ENCODE measurements at regions not wholly inside any gene's neighbourhood (a gene's known extent, or its start where the extent isn't known, plus 50 kb on each side); places are given as distances from the start of the nearest gene placed in this dataset.

DNA sequence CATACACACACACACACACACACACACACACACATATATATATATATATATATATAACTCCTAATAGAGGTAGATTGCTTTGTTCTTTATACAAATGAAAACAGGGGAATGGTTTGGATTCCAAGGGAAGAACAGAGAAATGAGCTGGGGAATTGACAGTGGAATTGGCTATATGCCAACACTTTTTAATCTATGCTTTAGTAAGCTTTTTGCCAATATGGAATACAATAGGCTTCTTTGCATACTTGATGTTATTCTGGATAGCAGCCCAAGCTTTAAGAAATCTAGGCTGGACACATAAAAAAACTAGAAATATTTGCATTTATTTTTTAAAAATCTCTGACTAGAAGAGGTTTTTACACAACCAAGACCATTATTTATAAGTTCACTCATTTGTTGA is 334.2 kb upstream of the MDFIC2 start:
- TF ChIP-seq EP300 (conservative IDR thresholded peaks at IDR 0.05; ENCODE audit: poor library complexity, severe bottlenecking) = no peak
- TF ChIP-seq, protein P1, sequence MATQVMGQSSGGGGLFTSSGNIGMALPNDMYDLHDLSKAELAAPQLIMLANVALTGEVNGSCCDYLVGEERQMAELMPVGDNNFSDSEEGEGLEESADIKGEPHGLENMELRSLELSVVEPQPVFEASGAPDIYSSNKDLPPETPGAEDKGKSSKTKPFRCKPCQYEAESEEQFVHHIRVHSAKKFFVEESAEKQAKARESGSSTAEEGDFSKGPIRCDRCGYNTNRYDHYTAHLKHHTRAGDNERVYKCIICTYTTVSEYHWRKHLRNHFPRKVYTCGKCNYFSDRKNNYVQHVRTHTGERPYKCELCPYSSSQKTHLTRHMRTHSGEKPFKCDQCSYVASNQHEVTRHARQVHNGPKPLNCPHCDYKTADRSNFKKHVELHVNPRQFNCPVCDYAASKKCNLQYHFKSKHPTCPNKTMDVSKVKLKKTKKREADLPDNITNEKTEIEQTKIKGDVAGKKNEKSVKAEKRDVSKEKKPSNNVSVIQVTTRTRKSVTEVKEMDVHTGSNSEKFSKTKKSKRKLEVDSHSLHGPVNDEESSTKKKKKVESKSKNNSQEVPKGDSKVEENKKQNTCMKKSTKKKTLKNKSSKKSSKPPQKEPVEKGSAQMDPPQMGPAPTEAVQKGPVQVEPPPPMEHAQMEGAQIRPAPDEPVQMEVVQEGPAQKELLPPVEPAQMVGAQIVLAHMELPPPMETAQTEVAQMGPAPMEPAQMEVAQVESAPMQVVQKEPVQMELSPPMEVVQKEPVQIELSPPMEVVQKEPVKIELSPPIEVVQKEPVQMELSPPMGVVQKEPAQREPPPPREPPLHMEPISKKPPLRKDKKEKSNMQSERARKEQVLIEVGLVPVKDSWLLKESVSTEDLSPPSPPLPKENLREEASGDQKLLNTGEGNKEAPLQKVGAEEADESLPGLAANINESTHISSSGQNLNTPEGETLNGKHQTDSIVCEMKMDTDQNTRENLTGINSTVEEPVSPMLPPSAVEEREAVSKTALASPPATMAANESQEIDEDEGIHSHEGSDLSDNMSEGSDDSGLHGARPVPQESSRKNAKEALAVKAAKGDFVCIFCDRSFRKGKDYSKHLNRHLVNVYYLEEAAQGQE (IDR thresholded peaks at IDR 0.05; ENCODE audit: borderline replicate concordance) = no peak
- TF ChIP-seq RAD21 (conservative IDR thresholded peaks at IDR 0.05) = no peak
- TF ChIP-seq, protein P2, sequence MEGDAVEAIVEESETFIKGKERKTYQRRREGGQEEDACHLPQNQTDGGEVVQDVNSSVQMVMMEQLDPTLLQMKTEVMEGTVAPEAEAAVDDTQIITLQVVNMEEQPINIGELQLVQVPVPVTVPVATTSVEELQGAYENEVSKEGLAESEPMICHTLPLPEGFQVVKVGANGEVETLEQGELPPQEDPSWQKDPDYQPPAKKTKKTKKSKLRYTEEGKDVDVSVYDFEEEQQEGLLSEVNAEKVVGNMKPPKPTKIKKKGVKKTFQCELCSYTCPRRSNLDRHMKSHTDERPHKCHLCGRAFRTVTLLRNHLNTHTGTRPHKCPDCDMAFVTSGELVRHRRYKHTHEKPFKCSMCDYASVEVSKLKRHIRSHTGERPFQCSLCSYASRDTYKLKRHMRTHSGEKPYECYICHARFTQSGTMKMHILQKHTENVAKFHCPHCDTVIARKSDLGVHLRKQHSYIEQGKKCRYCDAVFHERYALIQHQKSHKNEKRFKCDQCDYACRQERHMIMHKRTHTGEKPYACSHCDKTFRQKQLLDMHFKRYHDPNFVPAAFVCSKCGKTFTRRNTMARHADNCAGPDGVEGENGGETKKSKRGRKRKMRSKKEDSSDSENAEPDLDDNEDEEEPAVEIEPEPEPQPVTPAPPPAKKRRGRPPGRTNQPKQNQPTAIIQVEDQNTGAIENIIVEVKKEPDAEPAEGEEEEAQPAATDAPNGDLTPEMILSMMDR (IDR thresholded peaks at IDR 0.05; ENCODE audit: poor library complexity, severe bottlenecking) = no peak
- TF ChIP-seq TAF1 (IDR thresholded peaks at IDR 0.05; ENCODE audit: low read depth) = no peak

All from neural cell (in vitro differentiated cells).